ENCODE measurements at regions not wholly inside any gene's neighbourhood (a gene's known extent, or its start where the extent isn't known, plus 50 kb on each side); places are given as distances from the start of the nearest gene placed in this dataset.

- no peaks in the 10 kb centered on the region for H3K27me3 ChIP-seq (replicated peaks; ENCODE audit: insufficient read depth)
- no peaks in the 10 kb centered on the region for H3K36me3 ChIP-seq
- WGBS, result 90% methylated on average over 4 of the region's 4 CpGs
- no peak overlapping the region for H3K4me3 ChIP-seq
- H3K4me1 ChIP-seq (replicated peaks), result no peaks in the 10 kb centered on the region
- DNase-seq (ENCODE audit: low spot score), result no peak
- intact Hi-C loops (cut with DNase I), result no loop called here
- no peak overlapping the region for H3K27ac ChIP-seq
- no peaks in the 10 kb centered on the region for H3K9me3 ChIP-seq
- TF ChIP-seq, protein P1, sequence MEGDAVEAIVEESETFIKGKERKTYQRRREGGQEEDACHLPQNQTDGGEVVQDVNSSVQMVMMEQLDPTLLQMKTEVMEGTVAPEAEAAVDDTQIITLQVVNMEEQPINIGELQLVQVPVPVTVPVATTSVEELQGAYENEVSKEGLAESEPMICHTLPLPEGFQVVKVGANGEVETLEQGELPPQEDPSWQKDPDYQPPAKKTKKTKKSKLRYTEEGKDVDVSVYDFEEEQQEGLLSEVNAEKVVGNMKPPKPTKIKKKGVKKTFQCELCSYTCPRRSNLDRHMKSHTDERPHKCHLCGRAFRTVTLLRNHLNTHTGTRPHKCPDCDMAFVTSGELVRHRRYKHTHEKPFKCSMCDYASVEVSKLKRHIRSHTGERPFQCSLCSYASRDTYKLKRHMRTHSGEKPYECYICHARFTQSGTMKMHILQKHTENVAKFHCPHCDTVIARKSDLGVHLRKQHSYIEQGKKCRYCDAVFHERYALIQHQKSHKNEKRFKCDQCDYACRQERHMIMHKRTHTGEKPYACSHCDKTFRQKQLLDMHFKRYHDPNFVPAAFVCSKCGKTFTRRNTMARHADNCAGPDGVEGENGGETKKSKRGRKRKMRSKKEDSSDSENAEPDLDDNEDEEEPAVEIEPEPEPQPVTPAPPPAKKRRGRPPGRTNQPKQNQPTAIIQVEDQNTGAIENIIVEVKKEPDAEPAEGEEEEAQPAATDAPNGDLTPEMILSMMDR (IDR thresholded peaks at IDR 0.05), result no peak
- TF ChIP-seq POLR2AphosphoS5 (IDR thresholded peaks at IDR 0.05) (no peak), POLR2A (IDR thresholded peaks at IDR 0.05) (no peak)
These were observed 498.2 kb upstream of the TCF4 start for GRCh38 chr18:56086176-56086575.

- intact Hi-C loops (cut with DNase I), result no loop called here
- H3K27ac ChIP-seq, result no peak overlapping the region
- no peak for DNase-seq (ENCODE audit: low spot score)
- no peaks in the 10 kb centered on the region for H3K27me3 ChIP-seq (replicated peaks; ENCODE audit: insufficient read depth)
- no peaks in the 10 kb centered on the region for H3K4me1 ChIP-seq (replicated peaks)
- no peak overlapping the region for H3K4me3 ChIP-seq
- no peaks in the 10 kb centered on the region for H3K9me3 ChIP-seq
- no peaks in the 10 kb centered on the region for H3K36me3 ChIP-seq
- WGBS, result 67% methylated on average over 5 of the region's 5 CpGs
- TF ChIP-seq POLR2AphosphoS5 (IDR thresholded peaks at IDR 0.05) (no peak), POLR2A (IDR thresholded peaks at IDR 0.05) (no peak)
- TF ChIP-seq, protein P1 (IDR thresholded peaks at IDR 0.05), result no peak
These were observed 497.6 kb upstream of the TCF4 start for GRCh38 chr18:56085551-56085950.

DNA sequence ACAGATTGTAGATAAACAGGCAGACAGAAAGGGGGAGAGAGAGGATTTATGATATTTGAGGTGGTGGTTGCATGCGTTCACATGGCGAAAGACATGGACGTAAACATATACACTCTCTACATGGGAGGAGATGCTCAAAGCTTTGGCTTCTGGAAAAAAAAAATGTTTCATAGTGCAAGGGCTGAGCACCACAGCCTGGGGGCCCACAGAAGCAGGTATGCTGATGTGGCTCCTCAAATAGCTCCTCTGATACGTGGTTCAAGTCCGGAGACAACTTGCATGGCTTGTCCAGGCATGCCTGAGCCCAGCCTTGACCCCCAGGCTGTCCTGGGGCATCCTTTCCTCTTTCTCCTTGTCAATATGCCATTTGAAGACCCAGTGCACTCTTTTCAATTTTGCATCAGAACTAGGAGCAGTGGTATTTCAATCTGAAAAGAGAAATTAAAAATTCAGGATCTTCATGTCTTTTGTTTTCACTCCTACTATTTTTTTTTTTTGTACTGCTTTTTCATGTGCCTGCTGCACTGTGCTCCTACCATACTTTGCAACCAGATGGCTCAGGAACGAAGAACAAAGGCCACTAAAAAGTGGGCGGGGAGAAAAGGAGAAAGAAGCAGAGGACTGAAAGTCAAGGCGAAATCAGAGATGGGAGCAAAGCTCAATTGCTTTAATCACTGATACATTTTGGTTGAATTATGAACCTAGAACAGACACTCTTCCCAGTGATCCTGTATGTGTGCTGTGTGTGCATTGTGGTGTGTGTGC is 495.7 kb upstream of the TCF4 start:
- H3K36me3 ChIP-seq, result no peaks in the 10 kb centered on the region
- intact Hi-C loops (cut with DNase I), result no loop called here
- TF ChIP-seq POLR2A (IDR thresholded peaks at IDR 0.05) (no peak), POLR2AphosphoS5 (IDR thresholded peaks at IDR 0.05) (no peak)
- TF ChIP-seq, protein P1 (IDR thresholded peaks at IDR 0.05), result no peak
- DNase-seq (ENCODE audit: low spot score), result no peak
- H3K9me3 ChIP-seq, result no peaks in the 10 kb centered on the region
- 52% methylated on average over 8 of the region's 8 CpGs for WGBS
- no peaks in the 10 kb centered on the region for H3K4me1 ChIP-seq (replicated peaks)
- no peak overlapping the region for H3K4me3 ChIP-seq
- no peak overlapping the region for H3K27ac ChIP-seq
- no peaks in the 10 kb centered on the region for H3K27me3 ChIP-seq (replicated peaks; ENCODE audit: insufficient read depth)

GRCh38 chr18:56083097-56083521 is 495.1 kb upstream of the TCF4 start:
- no peak overlapping the region for H3K27ac ChIP-seq

More at GRCh38 chr18:56083097-56083521, 495.1 kb upstream of the TCF4 start:
- Histone ChIP-seq H3K27me3 (replicated peaks; ENCODE audit: insufficient read depth) (no peaks in the 10 kb centered on the region), H3K4me1 (replicated peaks) (no peaks in the 10 kb centered on the region), H3K9me3 (no peaks in the 10 kb centered on the region), H3K36me3 (no peaks in the 10 kb centered on the region), H3K4me3 (no peak overlapping the region)
- intact Hi-C loops (cut with DNase I), result no loop called here
- 23% methylated on average over 7 of the region's 7 CpGs for WGBS
- no peak for DNase-seq (ENCODE audit: low spot score)
- no peak for TF ChIP-seq POLR2AphosphoS5 (IDR thresholded peaks at IDR 0.05)
- no peak for TF ChIP-seq POLR2A (IDR thresholded peaks at IDR 0.05)
- TF ChIP-seq, protein P1 (IDR thresholded peaks at IDR 0.05), result no peak

Data from prostate gland (tissue), 2 donors.